ENCODE measurements at regions not wholly inside any gene's neighbourhood (a gene's known extent, or its start where the extent isn't known, plus 50 kb on each side); places are given as distances from the start of the nearest gene placed in this dataset.

- no peaks in the 10 kb centered on the region for H3K4me1 ChIP-seq
- WGBS (ENCODE audit: insufficient coverage, low coverage, low lambda C conversion rate, missing lambda C conversion rate): 26% methylated on average over 6 of the region's 6 CpGs
- ATAC-seq (no peak), DNase-seq (no peak)
- no peak for TF ChIP-seq CTCF (IDR thresholded peaks at IDR 0.05)
- no peak for TF ChIP-seq POLR2A (IDR thresholded peaks at IDR 0.05)
- no peaks in the 10 kb centered on the region for H3K27me3 ChIP-seq
- no peaks in the 10 kb centered on the region for H3K9me3 ChIP-seq
- no peak overlapping the region for H3K27ac ChIP-seq
- H3K36me3 ChIP-seq: no peaks in the 10 kb centered on the region
- intact Hi-C loops (cut with DNase I): no loop called here
- no peak overlapping the region for H3K4me3 ChIP-seq
Observed at GRCh38 chr10:2633630-2634029, 433.7 kb upstream of the PFKP start.

GRCh38 chr10:2631557-2632205 lies 435.7 kb upstream of the PFKP start:
- intact Hi-C loops (cut with DNase I): no loop called here
- WGBS (ENCODE audit: insufficient coverage, low coverage, low lambda C conversion rate, missing lambda C conversion rate): 51% methylated on average over 11 of the region's 11 CpGs

GRCh38 chr10:2628705-2629104 lies 438.6 kb upstream of the PFKP start:
- 45% methylated on average over 2 of the region's 6 CpGs for WGBS (ENCODE audit: insufficient coverage, low coverage, low lambda C conversion rate, missing lambda C conversion rate)
- Histone ChIP-seq H3K9me3 (no peaks in the 10 kb centered on the region), H3K27ac (no peak overlapping the region), H3K4me1 (no peaks in the 10 kb centered on the region), H3K4me3 (no peak overlapping the region), H3K36me3 (no peaks in the 10 kb centered on the region), H3K27me3 (no peaks in the 10 kb centered on the region)
- no peak for DNase-seq
- no peak for ATAC-seq
- intact Hi-C loops (cut with DNase I): no loop called here
- TF ChIP-seq POLR2A (IDR thresholded peaks at IDR 0.05) (no peak), CTCF (IDR thresholded peaks at IDR 0.05) (no peak)

More at GRCh38 chr10:2631557-2632205, 435.7 kb upstream of the PFKP start:
- TF ChIP-seq POLR2A (IDR thresholded peaks at IDR 0.05): no peak
- TF ChIP-seq CTCF (IDR thresholded peaks at IDR 0.05): no peak
- ATAC-seq (no peak), DNase-seq (no peak)
- H3K9me3 ChIP-seq: no peaks in the 10 kb centered on the region
- no peaks in the 10 kb centered on the region for H3K4me1 ChIP-seq
- H3K27me3 ChIP-seq: no peaks in the 10 kb centered on the region
- H3K36me3 ChIP-seq: no peaks in the 10 kb centered on the region
- no peak overlapping the region for H3K4me3 ChIP-seq
- no peak overlapping the region for H3K27ac ChIP-seq

- H3K27me3 ChIP-seq: no peaks in the 10 kb centered on the region
- 48% methylated on average over 1 of the region's 1 CpG for WGBS (ENCODE audit: insufficient coverage, low coverage, low lambda C conversion rate, missing lambda C conversion rate)
Observed at GRCh38 chr10:2627969-2628368, 439.4 kb upstream of the PFKP start.

More at GRCh38 chr10:2627969-2628368, 439.4 kb upstream of the PFKP start:
- no peaks in the 10 kb centered on the region for H3K9me3 ChIP-seq
- DNase-seq: no peak
- no peak for TF ChIP-seq POLR2A (IDR thresholded peaks at IDR 0.05)
- no peak for TF ChIP-seq CTCF (IDR thresholded peaks at IDR 0.05)
- H3K36me3 ChIP-seq: no peaks in the 10 kb centered on the region
- ATAC-seq: no peak
- no peak overlapping the region for H3K27ac ChIP-seq
- H3K4me3 ChIP-seq: no peak overlapping the region
- H3K4me1 ChIP-seq: no peaks in the 10 kb centered on the region
- intact Hi-C loops (cut with DNase I): no loop called here

Data from right lobe of liver (tissue), 6 donors.